ENCODE measurements at regions not wholly inside any gene's neighbourhood (a gene's known extent, or its start where the extent isn't known, plus 50 kb on each side); places are given as distances from the start of the nearest gene placed in this dataset.

DNA sequence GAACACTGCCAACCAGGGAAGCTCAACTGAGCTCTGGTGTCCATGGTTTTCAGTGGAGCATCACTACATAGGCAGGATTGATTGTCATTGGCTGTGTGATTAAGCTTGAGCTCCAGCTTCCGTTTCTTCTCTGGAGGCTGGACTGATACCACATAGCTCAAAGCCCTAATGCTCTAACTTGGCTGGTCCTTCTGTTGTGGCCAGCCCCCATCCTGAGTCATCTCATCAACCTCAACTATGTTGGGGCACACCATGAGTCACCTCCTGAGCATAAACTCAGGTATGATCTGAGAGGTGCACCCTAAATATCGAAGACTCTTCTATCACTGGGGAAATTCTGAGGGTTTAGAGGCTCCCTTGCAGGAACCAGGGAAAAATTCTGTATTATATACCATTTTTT is 114.5 kb upstream of the INHBA start:
- TF ChIP-seq, protein P1, sequence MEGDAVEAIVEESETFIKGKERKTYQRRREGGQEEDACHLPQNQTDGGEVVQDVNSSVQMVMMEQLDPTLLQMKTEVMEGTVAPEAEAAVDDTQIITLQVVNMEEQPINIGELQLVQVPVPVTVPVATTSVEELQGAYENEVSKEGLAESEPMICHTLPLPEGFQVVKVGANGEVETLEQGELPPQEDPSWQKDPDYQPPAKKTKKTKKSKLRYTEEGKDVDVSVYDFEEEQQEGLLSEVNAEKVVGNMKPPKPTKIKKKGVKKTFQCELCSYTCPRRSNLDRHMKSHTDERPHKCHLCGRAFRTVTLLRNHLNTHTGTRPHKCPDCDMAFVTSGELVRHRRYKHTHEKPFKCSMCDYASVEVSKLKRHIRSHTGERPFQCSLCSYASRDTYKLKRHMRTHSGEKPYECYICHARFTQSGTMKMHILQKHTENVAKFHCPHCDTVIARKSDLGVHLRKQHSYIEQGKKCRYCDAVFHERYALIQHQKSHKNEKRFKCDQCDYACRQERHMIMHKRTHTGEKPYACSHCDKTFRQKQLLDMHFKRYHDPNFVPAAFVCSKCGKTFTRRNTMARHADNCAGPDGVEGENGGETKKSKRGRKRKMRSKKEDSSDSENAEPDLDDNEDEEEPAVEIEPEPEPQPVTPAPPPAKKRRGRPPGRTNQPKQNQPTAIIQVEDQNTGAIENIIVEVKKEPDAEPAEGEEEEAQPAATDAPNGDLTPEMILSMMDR (conservative IDR thresholded peaks at IDR 0.05), result no peak
- no peak for TF ChIP-seq ZFX (IDR thresholded peaks at IDR 0.05)

All from C4-2B (cell line).